ENCODE measurements at regions not wholly inside any gene's neighbourhood (a gene's known extent, or its start where the extent isn't known, plus 50 kb on each side); places are given as distances from the start of the nearest gene placed in this dataset.

DNA sequence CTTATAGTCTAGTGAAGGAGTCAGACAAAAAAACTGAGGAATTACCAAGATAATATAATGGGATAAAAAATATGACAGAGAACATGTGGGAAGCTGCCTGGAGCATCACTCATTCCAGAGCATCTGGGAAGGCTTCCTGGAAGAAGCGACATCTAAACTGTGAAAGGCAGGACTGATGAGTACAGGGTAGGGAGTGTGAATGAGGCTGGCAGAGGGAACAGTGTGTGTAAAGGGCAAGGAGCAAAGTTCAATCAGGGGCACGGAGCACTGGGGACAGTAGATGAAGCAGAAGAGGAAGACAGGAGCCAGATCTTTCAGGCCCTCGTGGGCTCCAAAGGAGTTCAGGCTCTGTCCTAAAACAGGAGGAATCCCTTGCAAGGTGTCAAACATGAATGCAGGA is 55.8 kb upstream of the PRDM11 start:
- Histone ChIP-seq H3K9me3 (ENCODE audit: insufficient read depth, low read length) (no peaks in the 10 kb centered on the region), H3K36me3 (ENCODE audit: insufficient read depth, insufficient read length, low read length) (no peaks in the 10 kb centered on the region), H3K9ac (ENCODE audit: insufficient read length, low read depth) (no peak overlapping the region), H3K4me3 (ENCODE audit: insufficient read length, low read depth) (no peak overlapping the region), H3K27me3 (ENCODE audit: insufficient read depth, insufficient read length) (peaks cover 12% of the 10 kb centered on the region), H3K4me1 (ENCODE audit: insufficient read depth, insufficient read length) (peaks cover 36% of the 10 kb centered on the region)
- DNase-seq (ENCODE audit: low read depth, low spot score) = no peak
- no peak for TF ChIP-seq SUZ12 (IDR thresholded peaks at IDR 0.05; ENCODE audit: extremely low read depth, insufficient read depth, insufficient read length)

DNA sequence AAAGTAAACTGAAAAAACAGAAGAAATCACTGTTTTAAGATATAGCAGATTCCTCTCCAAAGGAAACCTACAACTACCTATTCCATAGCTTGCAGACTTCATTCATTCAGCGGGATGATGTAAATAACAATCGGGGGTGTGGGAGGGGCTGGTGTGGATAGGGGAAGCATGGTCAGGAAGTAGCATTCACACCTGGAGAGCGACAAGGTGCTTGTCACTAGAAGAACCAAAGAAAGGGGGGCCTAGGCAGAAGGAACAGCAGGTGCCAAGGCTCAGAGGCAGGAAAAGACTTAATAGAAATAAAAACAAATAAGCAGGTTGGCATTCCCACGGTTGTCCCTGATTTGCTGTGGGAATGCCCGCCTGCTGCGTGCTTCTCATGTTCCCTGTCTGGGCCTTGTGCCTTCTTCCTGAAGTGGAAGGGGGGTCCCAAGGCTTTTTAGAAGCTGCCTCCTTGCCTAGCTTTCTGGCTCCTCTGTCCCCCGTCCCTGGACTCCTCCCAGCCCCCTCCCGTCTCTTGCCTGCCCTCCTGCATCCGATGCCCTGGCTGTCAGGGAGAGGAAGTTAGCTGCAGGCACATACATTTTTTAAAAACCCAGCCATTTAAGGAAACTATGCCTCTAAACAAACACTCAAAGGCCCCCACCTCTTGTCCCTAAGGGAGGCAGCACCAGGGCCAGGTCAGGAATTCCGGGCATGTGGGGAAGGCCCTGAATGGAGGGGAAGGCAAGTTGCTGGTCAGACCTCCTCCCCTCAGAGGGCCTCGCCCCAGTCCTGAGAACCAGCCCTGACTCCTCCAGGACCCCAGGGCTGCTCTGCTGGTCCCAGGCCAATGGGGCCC is 54.7 kb upstream of the PRDM11 start:
- peak; percentile 93 for DNase-seq (ENCODE audit: low read depth, low spot score)
- TF ChIP-seq YY1 (IDR thresholded peaks at IDR 0.05; ENCODE audit: insufficient read depth, insufficient read length) (peak; percentile 39), SUZ12 (IDR thresholded peaks at IDR 0.05; ENCODE audit: extremely low read depth, insufficient read depth, insufficient read length) (no peak), ZNF274 (IDR thresholded peaks at IDR 0.05; ENCODE audit: low read depth, low read length) (no peak)
- Histone ChIP-seq H3K4me3 (ENCODE audit: insufficient read length, low read depth) (no peak overlapping the region), H3K27me3 (ENCODE audit: insufficient read depth, insufficient read length) (peaks cover 16% of the 10 kb centered on the region), H3K4me1 (ENCODE audit: insufficient read depth, insufficient read length) (peaks cover 25% of the 10 kb centered on the region), H3K36me3 (ENCODE audit: insufficient read depth, insufficient read length, low read length) (no peaks in the 10 kb centered on the region), H3K9me3 (ENCODE audit: insufficient read depth, low read length) (no peaks in the 10 kb centered on the region), H3K9ac (ENCODE audit: insufficient read length, low read depth) (peak overlapping the region; percentile 23)

DNA sequence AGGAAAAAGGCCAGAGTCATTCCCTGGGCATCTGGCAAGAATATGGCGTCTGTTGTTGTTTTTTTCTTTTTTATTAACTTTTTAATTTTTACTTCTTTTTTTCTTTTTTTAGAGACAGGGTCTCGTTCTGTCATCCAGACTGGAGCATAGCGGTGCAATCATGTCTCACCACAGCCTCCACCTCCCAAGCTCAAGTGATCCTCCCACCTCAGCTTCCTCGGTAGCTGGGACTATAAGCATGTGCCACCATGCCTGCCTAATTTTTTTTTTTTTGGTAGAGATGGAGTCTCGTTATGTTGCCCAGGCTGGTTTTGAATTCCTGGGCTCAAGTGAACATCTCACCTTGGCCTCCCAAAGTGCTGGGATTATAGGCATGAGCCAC is 54.0 kb upstream of the PRDM11 start:
- H3K9me3 ChIP-seq (ENCODE audit: insufficient read depth, low read length) = no peaks in the 10 kb centered on the region
- no peak for DNase-seq (ENCODE audit: low read depth, low spot score)
- H3K27me3 ChIP-seq (ENCODE audit: insufficient read depth, insufficient read length) = peaks cover 19% of the 10 kb centered on the region
- no peak overlapping the region for H3K4me3 ChIP-seq (ENCODE audit: insufficient read length, low read depth)
- no peaks in the 10 kb centered on the region for H3K36me3 ChIP-seq (ENCODE audit: insufficient read depth, insufficient read length, low read length)
- H3K4me1 ChIP-seq (ENCODE audit: insufficient read depth, insufficient read length) = peaks cover 20% of the 10 kb centered on the region
- H3K9ac ChIP-seq (ENCODE audit: insufficient read length, low read depth) = peak overlapping the region; percentile 23
- TF ChIP-seq ZNF274 (IDR thresholded peaks at IDR 0.05; ENCODE audit: low read depth, low read length) (no peak), YY1 (IDR thresholded peaks at IDR 0.05; ENCODE audit: insufficient read depth, insufficient read length) (no peak), SUZ12 (IDR thresholded peaks at IDR 0.05; ENCODE audit: extremely low read depth, insufficient read depth, insufficient read length) (no peak)

DNA sequence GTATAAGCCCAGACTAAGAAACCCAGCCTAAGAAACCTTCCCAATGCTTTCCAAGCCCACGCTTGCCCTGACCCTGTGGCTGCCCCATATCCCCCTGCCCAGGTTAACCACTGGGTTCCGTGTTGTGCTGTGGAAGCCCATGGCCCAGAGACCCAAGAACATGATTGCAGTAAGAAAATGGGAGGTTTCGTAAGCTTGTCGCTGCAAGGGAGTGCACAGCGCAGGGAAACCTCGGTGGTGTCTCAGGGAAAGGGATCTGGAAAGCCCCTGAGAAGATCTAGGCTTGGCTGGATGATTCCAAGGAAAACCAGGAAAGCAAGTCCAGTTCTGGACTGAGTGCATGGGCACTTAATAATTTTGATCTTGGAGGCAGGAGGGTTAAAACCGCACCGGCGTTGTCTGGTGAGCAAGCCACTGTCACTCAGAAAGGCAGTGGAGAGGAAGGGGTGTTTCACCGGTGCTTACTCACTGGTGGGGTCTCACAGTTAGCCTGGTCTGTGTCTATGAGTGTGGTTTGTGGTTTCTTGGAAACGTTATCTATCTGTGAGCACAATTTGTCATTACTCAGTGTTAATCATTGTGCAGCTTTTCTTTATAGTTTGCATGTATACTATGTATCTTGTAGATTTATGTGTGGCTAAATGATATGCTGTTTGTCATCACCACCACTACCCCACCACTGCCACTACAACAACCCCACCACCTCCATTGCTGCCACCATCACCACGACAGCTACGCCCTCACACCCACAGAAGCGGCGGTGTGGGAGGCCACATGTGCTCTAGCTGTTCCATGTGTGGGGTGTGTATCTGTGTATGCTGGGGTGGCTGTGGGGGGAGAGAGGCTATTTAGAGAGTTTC is 53.3 kb upstream of the PRDM11 start:
- Histone ChIP-seq H3K9me3 (ENCODE audit: insufficient read depth, low read length) (no peaks in the 10 kb centered on the region), H3K4me1 (ENCODE audit: insufficient read depth, insufficient read length) (peaks cover 17% of the 10 kb centered on the region), H3K4me3 (ENCODE audit: insufficient read length, low read depth) (no peak overlapping the region), H3K9ac (ENCODE audit: insufficient read length, low read depth) (no peak overlapping the region), H3K36me3 (ENCODE audit: insufficient read depth, insufficient read length, low read length) (no peaks in the 10 kb centered on the region), H3K27me3 (ENCODE audit: insufficient read depth, insufficient read length) (peaks cover 19% of the 10 kb centered on the region)
- TF ChIP-seq SUZ12 (IDR thresholded peaks at IDR 0.05; ENCODE audit: extremely low read depth, insufficient read depth, insufficient read length) (no peak), ZNF274 (IDR thresholded peaks at IDR 0.05; ENCODE audit: low read depth, low read length) (no peak)
- no peak for DNase-seq (ENCODE audit: low read depth, low spot score)

DNA sequence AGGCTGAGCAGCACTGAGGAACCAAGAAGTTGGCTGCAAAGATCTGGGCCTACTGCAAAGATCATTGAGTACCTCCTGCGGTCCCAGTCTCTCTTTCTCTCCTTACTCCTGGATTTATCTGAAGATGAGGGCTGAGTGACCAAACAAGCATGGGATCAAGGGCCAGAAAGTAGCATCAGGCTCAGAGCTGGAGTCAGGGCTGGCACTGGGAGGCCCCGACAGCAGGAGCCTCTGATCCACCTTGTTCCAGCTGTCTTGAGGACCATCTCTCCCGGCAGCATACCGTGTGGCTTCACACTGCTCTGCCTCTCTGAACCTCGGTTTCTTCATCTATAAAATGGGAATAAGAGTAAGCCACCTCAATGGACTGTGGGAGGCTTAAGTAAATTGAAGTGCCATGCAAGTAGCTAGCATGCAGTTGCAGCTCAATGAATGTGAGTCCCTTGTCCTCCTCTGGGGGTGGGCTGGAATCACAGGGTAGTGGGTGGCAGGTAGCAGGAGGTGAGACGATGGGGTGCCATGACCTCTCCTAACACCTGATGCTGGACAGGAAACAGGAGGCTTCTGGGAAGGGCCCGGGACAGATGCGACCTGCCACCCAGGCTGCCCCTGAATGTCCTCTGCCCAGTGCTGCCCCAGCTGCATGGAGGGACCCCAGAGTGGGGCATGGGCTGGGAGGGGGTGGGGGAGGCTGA is 52.5 kb upstream of the PRDM11 start:
- no peak overlapping the region for H3K4me3 ChIP-seq (ENCODE audit: insufficient read length, low read depth)
- H3K36me3 ChIP-seq (ENCODE audit: insufficient read depth, insufficient read length, low read length) = no peaks in the 10 kb centered on the region
- peaks cover 12% of the 10 kb centered on the region for H3K4me1 ChIP-seq (ENCODE audit: insufficient read depth, insufficient read length)
- H3K9ac ChIP-seq (ENCODE audit: insufficient read length, low read depth) = no peak overlapping the region
- H3K27me3 ChIP-seq (ENCODE audit: insufficient read depth, insufficient read length) = peaks cover 19% of the 10 kb centered on the region
- DNase-seq (ENCODE audit: low read depth, low spot score) = no peak
- TF ChIP-seq SUZ12 (IDR thresholded peaks at IDR 0.05; ENCODE audit: extremely low read depth, insufficient read depth, insufficient read length) (no peak), ZNF274 (IDR thresholded peaks at IDR 0.05; ENCODE audit: low read depth, low read length) (no peak), YY1 (IDR thresholded peaks at IDR 0.05; ENCODE audit: insufficient read depth, insufficient read length) (no peak)
- no peaks in the 10 kb centered on the region for H3K9me3 ChIP-seq (ENCODE audit: insufficient read depth, low read length)

DNA sequence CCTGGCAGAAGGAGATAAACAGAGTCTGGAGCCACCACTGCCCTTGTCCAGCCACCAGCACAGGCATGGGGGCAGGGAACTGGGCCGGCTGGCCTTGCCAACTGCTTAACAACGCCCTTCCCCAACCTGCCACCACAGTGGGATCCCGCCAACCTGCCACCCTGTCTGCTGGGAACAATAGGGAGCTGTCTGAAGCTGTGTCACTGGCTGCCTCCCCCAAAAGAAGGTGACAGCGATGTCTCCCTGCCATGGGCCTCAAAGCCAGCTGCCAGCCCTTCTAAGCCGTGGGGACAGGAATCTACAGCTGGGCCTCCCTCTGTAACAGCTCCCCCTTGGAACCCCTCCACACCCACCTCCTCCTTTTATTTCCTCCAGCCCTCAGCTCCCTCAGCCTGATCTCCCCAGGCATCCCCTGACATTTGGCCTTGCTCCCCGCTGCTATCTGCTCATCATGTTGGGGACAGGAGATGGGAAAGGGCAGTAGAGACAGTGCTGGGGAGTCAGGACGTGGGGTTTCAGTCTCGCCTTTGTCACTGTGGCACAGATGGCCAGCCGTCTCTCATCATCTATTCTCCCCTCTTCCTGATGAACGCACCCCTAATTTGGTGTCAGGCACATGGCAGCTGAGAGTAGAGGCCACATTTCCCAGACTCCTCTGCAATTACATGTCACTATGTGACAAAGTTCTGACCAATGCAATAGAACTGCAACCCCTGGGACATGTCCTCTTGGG is 51.3 kb upstream of the PRDM11 start:
- TF ChIP-seq YY1 (IDR thresholded peaks at IDR 0.05; ENCODE audit: insufficient read depth, insufficient read length) = no peak
- TF ChIP-seq SUZ12 (IDR thresholded peaks at IDR 0.05; ENCODE audit: extremely low read depth, insufficient read depth, insufficient read length) = no peak
- TF ChIP-seq ZNF274 (IDR thresholded peaks at IDR 0.05; ENCODE audit: low read depth, low read length) = no peak
- no peak for DNase-seq (ENCODE audit: low read depth, low spot score)
- peaks cover 19% of the 10 kb centered on the region for H3K27me3 ChIP-seq (ENCODE audit: insufficient read depth, insufficient read length)
- H3K9me3 ChIP-seq (ENCODE audit: insufficient read depth, low read length) = no peaks in the 10 kb centered on the region
- no peak overlapping the region for H3K9ac ChIP-seq (ENCODE audit: insufficient read length, low read depth)
- no peak overlapping the region for H3K4me3 ChIP-seq (ENCODE audit: insufficient read length, low read depth)
- H3K4me1 ChIP-seq (ENCODE audit: insufficient read depth, insufficient read length) = peaks cover 10% of the 10 kb centered on the region
- H3K36me3 ChIP-seq (ENCODE audit: insufficient read depth, insufficient read length, low read length) = no peaks in the 10 kb centered on the region
